Cardiac fibroblast (primary cell): ENCODE measurements at regions not wholly inside any gene's neighbourhood (a gene's known extent, or its start where the extent isn't known, plus 50 kb on each side); places are given as distances from the start of the nearest gene placed in this dataset.

Source experiments
- DNase-seq, 2 donors: peaks; one replicate each; pipeline versions ENCODE4 v3.0.0 to v3.0.0-alpha.2; 2010; ENCODE audit warnings: low read depth in 2 of 2
- H3K4me3 ChIP-seq, 2 donors: replicated peaks in 1 of 2; 1 replicate in 1 of 2; 2 replicates in 1 of 2; pipeline ENCODE4 v1.5.1; 2011; ENCODE audit warnings: low read depth in 2 of 2, low read length in 2 of 2, mild to moderate bottlenecking in 2 of 2, moderate library complexity in 1 of 2
- TF ChIP-seq, protein P1 (sequence below): IDR thresholded peaks from one replicate; pipeline ENCODE4 v1.5.1; 2011; ENCODE audit warnings: low read depth, mild to moderate bottlenecking, low read length, inconsistent platforms

DNA sequence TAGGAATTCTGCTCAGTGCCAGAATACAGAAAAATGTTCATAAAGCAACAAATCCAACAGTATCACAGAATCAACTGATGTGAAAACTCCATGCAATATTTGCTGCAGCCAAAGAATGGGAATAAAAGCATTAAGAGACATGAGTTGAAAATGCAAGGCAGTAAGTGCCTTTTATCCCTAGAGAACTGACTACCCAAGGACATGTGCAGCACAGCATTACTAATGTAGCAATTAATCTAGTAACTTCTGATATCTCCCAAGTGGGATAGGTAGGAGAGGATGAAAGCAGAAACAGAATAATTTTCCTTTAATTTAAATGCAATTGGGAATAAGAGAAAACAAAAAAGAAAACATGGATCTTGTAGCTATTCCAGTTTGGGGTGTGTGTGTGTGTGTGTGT is 497.5 kb upstream of the CBLB start:
- TF ChIP-seq, protein P1, sequence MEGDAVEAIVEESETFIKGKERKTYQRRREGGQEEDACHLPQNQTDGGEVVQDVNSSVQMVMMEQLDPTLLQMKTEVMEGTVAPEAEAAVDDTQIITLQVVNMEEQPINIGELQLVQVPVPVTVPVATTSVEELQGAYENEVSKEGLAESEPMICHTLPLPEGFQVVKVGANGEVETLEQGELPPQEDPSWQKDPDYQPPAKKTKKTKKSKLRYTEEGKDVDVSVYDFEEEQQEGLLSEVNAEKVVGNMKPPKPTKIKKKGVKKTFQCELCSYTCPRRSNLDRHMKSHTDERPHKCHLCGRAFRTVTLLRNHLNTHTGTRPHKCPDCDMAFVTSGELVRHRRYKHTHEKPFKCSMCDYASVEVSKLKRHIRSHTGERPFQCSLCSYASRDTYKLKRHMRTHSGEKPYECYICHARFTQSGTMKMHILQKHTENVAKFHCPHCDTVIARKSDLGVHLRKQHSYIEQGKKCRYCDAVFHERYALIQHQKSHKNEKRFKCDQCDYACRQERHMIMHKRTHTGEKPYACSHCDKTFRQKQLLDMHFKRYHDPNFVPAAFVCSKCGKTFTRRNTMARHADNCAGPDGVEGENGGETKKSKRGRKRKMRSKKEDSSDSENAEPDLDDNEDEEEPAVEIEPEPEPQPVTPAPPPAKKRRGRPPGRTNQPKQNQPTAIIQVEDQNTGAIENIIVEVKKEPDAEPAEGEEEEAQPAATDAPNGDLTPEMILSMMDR, result no peak
- no peak overlapping the region for H3K4me3 ChIP-seq
- DNase-seq, result no peak

DNA sequence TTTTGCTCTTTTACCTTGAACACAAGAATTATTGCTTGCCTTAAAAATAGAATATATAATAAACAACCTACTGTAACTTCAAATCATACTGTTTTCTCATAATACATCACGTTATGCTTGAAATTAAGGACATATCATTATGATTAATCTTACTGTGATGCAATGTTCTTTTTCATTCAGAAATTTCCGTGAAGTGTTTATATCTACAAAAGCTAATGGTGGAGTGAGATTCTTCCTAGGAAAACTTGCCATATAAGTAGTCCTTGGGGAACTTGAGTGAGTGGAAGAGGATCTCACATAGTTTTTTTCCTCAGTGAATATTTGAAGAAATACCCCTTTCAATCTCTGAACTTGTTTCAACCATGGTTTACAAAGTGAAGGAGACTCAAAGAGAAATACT is 498.7 kb upstream of the CBLB start:
- TF ChIP-seq, protein P1, result no peak
- peak; percentile 13 for DNase-seq
- no peak overlapping the region for H3K4me3 ChIP-seq

DNA sequence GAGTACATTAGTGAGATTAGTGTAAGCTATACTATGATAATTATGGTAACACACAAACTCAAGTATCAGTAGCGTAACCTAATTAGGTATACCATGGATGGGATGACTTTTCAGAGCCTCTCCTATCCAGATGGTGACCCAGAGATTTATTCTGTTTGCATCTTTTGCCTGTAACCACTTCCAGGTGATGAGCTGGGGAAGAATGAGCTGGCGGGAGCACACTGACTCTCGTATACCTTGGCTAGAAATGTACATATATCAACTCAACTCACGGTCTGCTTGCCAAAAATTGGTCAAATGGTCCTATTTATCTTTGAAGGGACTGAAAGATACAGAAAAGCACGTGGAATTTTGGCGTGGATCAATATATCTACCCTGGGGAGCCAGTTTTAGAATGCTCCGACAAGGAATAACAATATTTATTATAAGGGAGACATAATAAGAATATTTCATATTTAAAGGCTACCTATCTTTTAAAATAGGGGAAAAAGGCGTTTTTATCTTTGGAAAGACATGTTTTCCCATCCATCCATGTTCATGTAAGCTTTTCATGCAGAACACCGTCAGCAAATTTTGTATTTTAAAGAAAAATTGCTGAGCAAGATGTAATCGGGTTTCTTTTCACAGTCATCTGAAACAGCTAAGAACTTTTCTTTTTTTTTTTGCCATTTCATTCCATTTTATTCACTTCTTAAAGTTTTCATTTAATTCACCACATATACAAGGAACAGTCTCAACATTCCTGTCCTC is 502.6 kb upstream of the CBLB start:
- TF ChIP-seq, protein P1, result no peak
- no peak overlapping the region for H3K4me3 ChIP-seq
- no peak for DNase-seq

DNA sequence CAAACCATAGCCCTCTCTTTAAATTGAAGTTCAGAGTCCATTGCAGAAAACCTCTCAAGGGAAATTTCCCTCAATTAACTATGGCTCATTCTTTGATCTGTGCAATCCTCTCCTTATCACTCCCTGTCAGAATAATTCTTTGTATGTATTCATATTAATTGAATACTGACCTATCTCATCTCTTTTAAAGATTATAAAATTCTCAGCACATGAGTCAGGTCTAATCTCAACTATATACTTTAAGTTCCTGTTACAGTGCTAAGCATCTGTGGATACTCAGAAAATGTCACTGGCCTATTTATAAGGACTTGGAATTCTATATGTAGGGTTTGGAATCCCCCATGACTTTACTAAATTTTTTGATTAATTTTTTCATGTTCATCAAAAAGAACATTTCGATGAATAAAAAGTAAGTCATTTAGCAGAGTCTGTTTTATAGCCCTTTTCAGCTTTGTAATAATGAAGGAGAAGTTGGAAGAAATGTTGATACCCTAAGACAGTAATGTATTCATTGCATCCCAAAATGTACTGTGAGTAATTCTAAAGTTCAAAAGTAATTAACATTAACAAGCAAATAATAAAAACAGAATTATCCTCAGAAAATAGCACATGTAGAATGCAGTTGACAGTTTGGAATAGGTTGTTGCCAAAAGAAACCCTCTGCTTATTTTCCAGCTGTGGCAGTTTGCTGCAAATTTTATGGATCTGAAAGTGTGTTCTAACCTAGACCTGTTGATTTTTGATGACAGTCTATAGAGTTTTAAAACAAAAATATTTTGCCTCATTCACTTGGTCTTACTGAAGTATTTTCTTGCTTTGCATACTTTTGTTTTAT is 503.4 kb upstream of the CBLB start:
- TF ChIP-seq, protein P1, result no peak
- H3K4me3 ChIP-seq, result no peak overlapping the region
- DNase-seq, result peak in 1 of 2 donors; percentile 30

DNA sequence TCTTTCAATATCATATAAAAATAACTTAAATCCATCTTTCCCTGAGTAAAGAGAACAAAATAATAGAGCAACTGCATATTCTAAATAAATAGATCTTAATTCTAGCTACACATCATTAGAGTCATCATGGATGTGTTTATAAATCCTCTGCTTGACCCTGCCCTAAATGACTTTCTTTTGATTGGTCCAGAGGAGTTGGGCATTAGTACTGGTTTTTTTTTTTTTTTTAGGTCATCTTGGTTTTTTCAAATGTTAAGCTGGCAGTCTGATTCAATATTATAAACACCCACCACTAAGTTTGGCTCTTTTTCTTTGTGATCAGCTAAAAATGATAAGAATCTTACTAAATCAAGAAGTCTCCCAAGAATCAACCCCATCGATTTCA is 504.0 kb upstream of the CBLB start:
- no peak for DNase-seq

DNA sequence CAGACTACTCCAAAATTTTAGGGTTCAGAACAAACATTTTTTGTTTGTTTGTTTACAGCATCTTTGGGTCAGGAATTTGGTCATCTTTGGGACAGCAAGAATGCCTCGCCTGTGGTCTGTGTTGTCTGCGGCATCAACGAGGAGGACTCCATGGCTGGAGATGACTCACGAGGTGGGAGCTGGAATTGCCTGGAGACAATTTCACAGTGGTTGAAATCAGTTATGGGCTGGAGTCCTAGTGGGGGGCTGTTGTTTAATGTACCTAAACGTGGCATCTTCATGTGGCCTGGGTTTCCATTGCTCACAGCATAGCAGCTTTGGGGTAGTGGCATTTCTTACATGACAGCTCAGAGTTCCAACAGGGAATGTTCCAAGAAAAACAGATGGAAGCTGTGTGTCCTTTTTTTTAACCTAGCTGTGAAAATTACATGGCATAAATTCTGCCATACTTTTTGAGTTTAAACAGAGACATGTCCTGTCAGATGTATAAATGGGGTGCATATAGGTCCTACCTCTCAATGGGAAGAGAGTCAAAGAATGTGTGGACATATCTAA is 507.3 kb upstream of the CBLB start:
- no peak overlapping the region for H3K4me3 ChIP-seq
- no peak for DNase-seq
- TF ChIP-seq, protein P1, result no peak

More for the DNA sequence above, 504.0 kb upstream of the CBLB start:
- H3K4me3 ChIP-seq, result no peak overlapping the region
- TF ChIP-seq, protein P1, result no peak
